Natural killer cell (primary cell): ENCODE measurements at regions not wholly inside any gene's neighbourhood (a gene's known extent, or its start where the extent isn't known, plus 50 kb on each side); places are given as distances from the start of the nearest gene placed in this dataset.

Experiments
- ATAC-seq, 3 donors: fragments of 150-1000 bp in 2 of 3; fragments of 200-7000 bp in 1 of 3; cut with Tn5 transposase; 1 replicate in 1 of 3; 2 replicates in 2 of 3; pipeline ENCODE4 v1.10.0; 2021; ENCODE audit warnings: mild to moderate bottlenecking in 2 of 3, moderate library complexity in 2 of 3
- DNase-seq, 2 donors: peaks; one replicate each; pipeline versions ENCODE4 v3.0.0 to v3.0.0-alpha.2; 2013 to 2021; ENCODE audit warnings: mixed read lengths in 1 of 2
- H3K27ac ChIP-seq: one replicate; pipeline ENCODE4 v1.5.1; 2013; ENCODE audit warnings: mild to moderate bottlenecking, low read length
- H3K27me3 ChIP-seq: one replicate; pipeline ENCODE4 v1.6.1; 2013; ENCODE audit warnings: low read length; ENCODE audit not compliant: control insufficient read depth, insufficient read depth
- H3K36me3 ChIP-seq: one replicate; pipeline ENCODE4 v1.6.1; 2013; ENCODE audit warnings: low read length; ENCODE audit not compliant: control insufficient read depth, insufficient read depth
- H3K4me1 ChIP-seq: one replicate; pipeline ENCODE4 v1.6.1; 2013; ENCODE audit warnings: low read length; ENCODE audit not compliant: control insufficient read depth, insufficient read depth
- H3K4me3 ChIP-seq: one replicate; pipeline ENCODE4 v1.5.1; 2013; ENCODE audit warnings: low read length
- H3K9me3 ChIP-seq: one replicate; pipeline ENCODE4 v1.6.1; 2013; ENCODE audit warnings: low read length; ENCODE audit not compliant: control insufficient read depth, insufficient read depth
- H3K27ac Mint-ChIP-seq, 2 donors: one replicate each; pipeline ENCODE4 v1.8.0; 2022; ENCODE audit warnings: mild to moderate bottlenecking in 2 of 2, mixed read lengths in 2 of 2, moderate library complexity in 1 of 2
- H3K27me3 Mint-ChIP-seq, 2 donors: one replicate each; pipeline ENCODE4 v1.8.0; 2022; ENCODE audit warnings: low read depth in 2 of 2, mixed read lengths in 2 of 2
- H3K36me3 Mint-ChIP-seq: one replicate; pipeline ENCODE4 v1.8.0; 2022; ENCODE audit warnings: mixed read lengths
- H3K4me1 Mint-ChIP-seq, 2 donors: one replicate each; pipeline ENCODE4 v1.8.0; 2022; ENCODE audit warnings: mixed read lengths in 2 of 2
- H3K4me3 Mint-ChIP-seq: one replicate; pipeline ENCODE4 v1.8.0; 2022; ENCODE audit warnings: mild to moderate bottlenecking, moderate library complexity, mixed read lengths
- H3K9me3 Mint-ChIP-seq, 2 donors: one replicate each; pipeline ENCODE4 v1.8.0; 2022; ENCODE audit warnings: mixed read lengths in 2 of 2
- CTCF ChIP-seq: fragments of 200-600 bp; IDR thresholded peaks from one replicate; pipeline ENCODE4 v1.8.0; 2022; ENCODE audit warnings: antibody characterized with exemption
- WGBS: methylation state at CpG from one replicate; pipeline ENCODE4 v1.1.7; 2013; ENCODE audit warnings: missing lambda C conversion rate; ENCODE audit not compliant: insufficient coverage; 5-methylcytosine and 5-hydroxymethylcytosine counted together
- intact Hi-C: fragments of 100-400 bp; cut with micrococcal nuclease; formaldehyde crosslinking; loops from one replicate; pipeline ENCODE4 v1.14.2; 2022

GRCh38 chr6:80543598-80544222 lies 437.2 kb downstream of the BCKDHB start:
- Histone ChIP-seq H3K9me3 (no peaks in the 10 kb centered on the region), H3K4me3 (no peak overlapping the region), H3K36me3 (no peaks in the 10 kb centered on the region), H3K27ac (no peak overlapping the region), H3K4me1 (no peaks in the 10 kb centered on the region), H3K27me3 (no peaks in the 10 kb centered on the region)
- H3K4me1 Mint-ChIP-seq = peaks cover 0 to 5% of the 10 kb centered on the region in 2 donors
- H3K36me3 Mint-ChIP-seq = no peaks in the 10 kb centered on the region
- TF ChIP-seq CTCF = no peak
- intact Hi-C loops = no loop called here
- H3K4me3 Mint-ChIP-seq = no peak overlapping the region
- DNase-seq = no peak
- H3K9me3 Mint-ChIP-seq = peaks cover 9 to 11% of the 10 kb centered on the region in 2 donors
- 90% methylated on average over 10 of the region's 10 CpGs for WGBS
- no peak for ATAC-seq
- no peak overlapping the region for H3K27ac Mint-ChIP-seq
- peaks cover 0 to 8% of the 10 kb centered on the region in 2 donors for H3K27me3 Mint-ChIP-seq

GRCh38 chr6:80543151-80543550 lies 436.7 kb downstream of the BCKDHB start:
- Histone ChIP-seq H3K4me1 (no peaks in the 10 kb centered on the region), H3K4me3 (no peak overlapping the region), H3K27ac (no peak overlapping the region), H3K9me3 (no peaks in the 10 kb centered on the region), H3K27me3 (no peaks in the 10 kb centered on the region), H3K36me3 (no peaks in the 10 kb centered on the region)
- peaks cover 0 to 8% of the 10 kb centered on the region in 2 donors for H3K27me3 Mint-ChIP-seq
- no peak overlapping the region for H3K4me3 Mint-ChIP-seq
- peaks cover 9 to 11% of the 10 kb centered on the region in 2 donors for H3K9me3 Mint-ChIP-seq
- no peak for TF ChIP-seq CTCF
- DNase-seq (no peak), ATAC-seq (no peak)
- no peaks in the 10 kb centered on the region for H3K36me3 Mint-ChIP-seq
- WGBS = 82% methylated on average over 1 of the region's 1 CpG
- H3K27ac Mint-ChIP-seq = no peak overlapping the region
- H3K4me1 Mint-ChIP-seq = peaks cover 0 to 5% of the 10 kb centered on the region in 2 donors
- intact Hi-C loops = no loop called here

GRCh38 chr6:80541886-80542285 lies 435.4 kb downstream of the BCKDHB start:
- no peaks in the 10 kb centered on the region for H3K9me3 ChIP-seq
- H3K36me3 ChIP-seq = no peaks in the 10 kb centered on the region
- TF ChIP-seq CTCF = no peak
- peaks cover 13 to 18% of the 10 kb centered on the region in 2 donors for H3K9me3 Mint-ChIP-seq
- H3K4me3 ChIP-seq = no peak overlapping the region
- H3K4me3 Mint-ChIP-seq = no peak overlapping the region
- intact Hi-C loops = no loop called here
- H3K4me1 Mint-ChIP-seq = peaks cover 0 to 5% of the 10 kb centered on the region in 2 donors
- H3K27ac ChIP-seq = no peak overlapping the region
- WGBS = 40% methylated on average over 3 of the region's 3 CpGs
- H3K27ac Mint-ChIP-seq = no peak overlapping the region
- peaks cover 0 to 8% of the 10 kb centered on the region in 2 donors for H3K27me3 Mint-ChIP-seq
- ATAC-seq (no peak), DNase-seq (no peak)
- no peaks in the 10 kb centered on the region for H3K4me1 ChIP-seq
- no peaks in the 10 kb centered on the region for H3K36me3 Mint-ChIP-seq
- H3K27me3 ChIP-seq = no peaks in the 10 kb centered on the region

DNA sequence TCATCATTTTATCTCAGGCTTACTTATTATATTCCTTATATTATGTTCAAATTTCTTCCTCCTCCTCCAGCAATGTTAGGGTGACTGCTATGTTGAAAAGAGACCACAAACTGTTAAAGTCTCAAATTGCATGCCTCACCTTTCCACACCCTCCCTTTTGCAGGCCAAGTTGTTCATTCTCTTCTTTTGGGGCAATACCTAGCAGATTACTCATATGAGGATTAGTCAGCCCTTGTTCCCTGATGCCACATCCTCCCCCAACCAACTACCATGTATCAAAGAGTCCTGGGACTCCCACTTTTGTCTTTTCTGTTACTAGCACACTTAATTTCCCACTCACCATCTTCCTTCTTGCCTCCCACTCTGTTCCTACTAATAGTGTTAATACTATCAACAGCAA lies 434.7 kb downstream of the BCKDHB start:
- H3K9me3 Mint-ChIP-seq = peaks cover 15 to 16% of the 10 kb centered on the region in 2 donors
- H3K27ac Mint-ChIP-seq = no peak overlapping the region
- peaks cover under 1% of the 10 kb centered on the region for H3K36me3 Mint-ChIP-seq
- H3K36me3 ChIP-seq = no peaks in the 10 kb centered on the region
- H3K27me3 ChIP-seq = no peaks in the 10 kb centered on the region
- peaks cover 0 to 5% of the 10 kb centered on the region in 2 donors for H3K4me1 Mint-ChIP-seq
- no peak for TF ChIP-seq CTCF
- intact Hi-C loops = no loop called here
- no peak overlapping the region for H3K27ac ChIP-seq
- no peak for DNase-seq
- H3K4me1 ChIP-seq = no peaks in the 10 kb centered on the region
- H3K4me3 Mint-ChIP-seq = no peak overlapping the region
- no peaks in the 10 kb centered on the region for H3K9me3 ChIP-seq
- H3K27me3 Mint-ChIP-seq = peaks cover 0 to 8% of the 10 kb centered on the region in 2 donors
- ATAC-seq = no peak
- H3K4me3 ChIP-seq = no peak overlapping the region
